NB4 (cell line): ENCODE measurements at regions not wholly inside any gene's neighbourhood (a gene's known extent, or its start where the extent isn't known, plus 50 kb on each side); places are given as distances from the start of the nearest gene placed in this dataset.

Experiments used
- DNase-seq: peaks from one replicate; pipeline ENCODE4 v3.0.0; 2010; ENCODE audit warnings: low read depth
- H3K4me3 ChIP-seq: one replicate; pipeline ENCODE4 v1.5.1; 2011; ENCODE audit warnings: mild to moderate bottlenecking, low read depth, low read length, moderate library complexity
- MYC ChIP-seq: IDR thresholded peaks from 2 replicates; pipeline ENCODE4 v1.6.1; 2011; ENCODE audit warnings: low read depth, low read length
- POLR2A ChIP-seq: IDR thresholded peaks from 2 replicates; pipeline ENCODE4 v1.6.1; 2011; ENCODE audit warnings: mild to moderate bottlenecking; ENCODE audit not compliant: insufficient read length; ENCODE audit errors: extremely low read depth
- TF ChIP-seq, protein P1 (sequence below): IDR thresholded peaks from one replicate; pipeline ENCODE4 v1.5.1; 2012; ENCODE audit warnings: low read depth, low read length
- TF ChIP-seq, protein P2 (sequence below): IDR thresholded peaks from 2 replicates; pipeline ENCODE4 v1.6.1; 2011; ENCODE audit warnings: low read depth, low read length

DNA sequence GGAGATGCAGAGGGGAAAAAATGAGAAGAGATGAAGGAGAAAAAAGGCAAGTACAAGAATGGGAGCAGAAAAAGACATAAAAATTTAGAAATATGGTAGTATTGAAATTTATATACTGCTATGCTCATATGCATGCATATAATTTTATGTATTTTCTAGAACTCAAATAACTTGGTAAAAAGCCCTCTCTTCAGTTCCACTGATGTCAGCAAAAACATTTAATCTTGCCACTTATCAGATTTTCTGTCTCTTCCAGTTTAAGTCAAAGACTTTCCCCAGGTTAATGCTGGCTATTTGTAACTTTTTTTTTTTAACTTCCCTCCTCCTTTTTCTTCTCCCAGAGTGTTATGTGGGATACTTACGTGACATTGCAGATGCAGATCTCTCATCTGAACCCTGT lies 617.5 kb upstream of the CPEB2 start:
- no peak overlapping the region for H3K4me3 ChIP-seq
- no peak for DNase-seq
- TF ChIP-seq, protein P1, sequence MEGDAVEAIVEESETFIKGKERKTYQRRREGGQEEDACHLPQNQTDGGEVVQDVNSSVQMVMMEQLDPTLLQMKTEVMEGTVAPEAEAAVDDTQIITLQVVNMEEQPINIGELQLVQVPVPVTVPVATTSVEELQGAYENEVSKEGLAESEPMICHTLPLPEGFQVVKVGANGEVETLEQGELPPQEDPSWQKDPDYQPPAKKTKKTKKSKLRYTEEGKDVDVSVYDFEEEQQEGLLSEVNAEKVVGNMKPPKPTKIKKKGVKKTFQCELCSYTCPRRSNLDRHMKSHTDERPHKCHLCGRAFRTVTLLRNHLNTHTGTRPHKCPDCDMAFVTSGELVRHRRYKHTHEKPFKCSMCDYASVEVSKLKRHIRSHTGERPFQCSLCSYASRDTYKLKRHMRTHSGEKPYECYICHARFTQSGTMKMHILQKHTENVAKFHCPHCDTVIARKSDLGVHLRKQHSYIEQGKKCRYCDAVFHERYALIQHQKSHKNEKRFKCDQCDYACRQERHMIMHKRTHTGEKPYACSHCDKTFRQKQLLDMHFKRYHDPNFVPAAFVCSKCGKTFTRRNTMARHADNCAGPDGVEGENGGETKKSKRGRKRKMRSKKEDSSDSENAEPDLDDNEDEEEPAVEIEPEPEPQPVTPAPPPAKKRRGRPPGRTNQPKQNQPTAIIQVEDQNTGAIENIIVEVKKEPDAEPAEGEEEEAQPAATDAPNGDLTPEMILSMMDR = no peak

DNA sequence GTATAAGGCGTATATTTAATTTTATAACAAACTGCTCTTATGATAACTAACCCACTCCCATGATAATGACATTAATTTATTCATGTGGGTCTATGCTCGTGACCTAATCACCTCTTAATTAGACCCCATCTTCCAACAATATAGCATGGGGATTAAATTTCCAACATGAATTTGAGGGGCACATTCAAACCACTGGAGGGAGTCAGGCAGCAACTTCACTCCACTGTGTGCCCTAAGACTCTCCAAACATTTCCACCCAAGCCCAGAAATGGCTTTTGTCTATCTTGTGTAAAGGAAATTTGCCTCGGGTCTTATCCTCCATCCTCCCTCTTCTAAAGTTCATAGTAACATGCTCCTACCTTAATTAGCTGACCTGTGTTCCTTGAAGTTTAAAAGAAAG lies 616.1 kb upstream of the CPEB2 start:
- DNase-seq = no peak
- TF ChIP-seq MYC (no peak), POLR2A (no peak)
- TF ChIP-seq, protein P2, sequence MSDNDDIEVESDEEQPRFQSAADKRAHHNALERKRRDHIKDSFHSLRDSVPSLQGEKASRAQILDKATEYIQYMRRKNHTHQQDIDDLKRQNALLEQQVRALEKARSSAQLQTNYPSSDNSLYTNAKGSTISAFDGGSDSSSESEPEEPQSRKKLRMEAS = no peak
- TF ChIP-seq, protein P1 = no peak
- no peak overlapping the region for H3K4me3 ChIP-seq

DNA sequence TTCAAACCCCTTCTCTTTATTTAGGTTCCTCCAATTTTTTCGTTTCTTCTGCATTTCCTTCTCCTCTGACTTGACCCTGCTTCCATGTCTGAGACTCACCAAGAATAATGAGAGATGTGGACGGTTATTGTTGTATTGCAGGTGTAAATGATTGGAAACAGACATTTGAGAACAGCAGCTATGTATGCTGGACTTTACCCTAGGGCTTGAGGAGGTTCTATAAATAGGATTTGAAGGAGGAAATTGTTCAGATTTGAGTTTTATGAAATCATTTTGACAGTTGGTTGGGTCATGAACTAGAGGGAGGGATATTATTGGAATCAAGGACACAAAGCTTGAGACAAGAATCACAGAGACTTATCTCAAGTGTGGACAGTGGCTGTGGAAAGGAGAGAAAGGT lies 614.6 kb upstream of the CPEB2 start:
- H3K4me3 ChIP-seq = no peak overlapping the region
- DNase-seq = no peak
- TF ChIP-seq MYC (no peak), POLR2A (no peak)
- TF ChIP-seq, protein P1 = no peak
- TF ChIP-seq, protein P2 = no peak

DNA sequence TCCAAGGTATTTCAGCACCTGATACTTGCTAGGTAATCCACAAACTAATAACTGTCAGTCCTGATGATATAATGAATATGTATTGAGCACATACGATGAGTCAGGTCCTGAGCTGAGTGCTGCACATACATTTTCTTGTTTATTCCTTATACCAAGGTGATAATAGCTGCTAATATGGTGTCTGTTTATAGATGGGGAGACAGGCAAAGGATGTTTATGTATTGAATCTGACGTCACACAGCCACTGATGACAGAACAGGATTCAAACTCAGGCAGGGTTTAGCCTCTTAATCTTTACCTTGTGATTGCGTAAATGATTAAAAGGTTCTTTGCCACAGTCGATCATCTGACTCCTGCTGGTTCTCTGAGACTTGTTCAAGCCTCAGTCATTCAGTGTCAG lies 609.9 kb upstream of the CPEB2 start:
- H3K4me3 ChIP-seq = no peak overlapping the region
- TF ChIP-seq MYC (no peak), POLR2A (no peak)
- TF ChIP-seq, protein P2 = no peak
- TF ChIP-seq, protein P1 = no peak

DNA sequence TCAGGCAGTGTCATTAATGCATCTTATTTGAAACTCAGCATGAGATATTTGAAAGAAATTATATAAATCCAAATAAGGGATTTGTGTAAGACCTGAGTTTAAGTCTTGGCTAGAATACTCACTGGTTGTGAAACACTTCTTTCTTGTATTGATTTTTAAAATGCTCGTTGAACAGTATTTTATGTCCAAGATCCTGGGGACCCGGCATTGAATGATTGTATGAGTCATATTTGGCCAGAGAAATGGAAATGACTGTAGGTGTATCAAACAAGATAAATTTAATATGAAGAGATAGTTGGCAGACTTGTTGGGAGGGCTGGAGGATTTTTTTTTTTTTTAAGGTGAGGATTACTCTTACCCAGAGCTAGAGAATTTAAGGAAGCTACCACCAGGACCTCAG lies 606.1 kb upstream of the CPEB2 start:
- DNase-seq = no peak
- TF ChIP-seq, protein P2 = no peak
- TF ChIP-seq MYC = no peak
- TF ChIP-seq, protein P1 = no peak
- TF ChIP-seq POLR2A = no peak

More for the DNA sequence above, 609.9 kb upstream of the CPEB2 start:
- no peak for DNase-seq

DNA sequence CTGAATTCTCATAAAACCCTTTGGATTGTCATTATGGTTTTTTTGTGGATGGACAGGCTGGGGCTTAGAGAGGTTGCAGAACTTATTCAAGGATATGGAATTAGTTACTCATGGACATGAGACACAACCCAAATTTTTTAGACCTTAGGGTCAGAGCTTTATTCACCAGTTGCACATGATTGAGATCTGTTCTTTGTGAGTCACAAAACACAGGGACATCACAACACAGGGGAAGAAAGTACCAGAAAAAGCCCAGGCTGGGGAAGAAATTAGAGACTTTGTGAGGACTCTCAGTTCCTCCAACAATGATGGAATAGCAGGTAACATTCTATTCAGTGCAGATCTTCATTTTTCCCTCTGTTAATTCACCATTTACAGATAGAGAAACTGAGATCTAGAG lies 602.4 kb upstream of the CPEB2 start:
- DNase-seq = no peak
- no peak overlapping the region for H3K4me3 ChIP-seq
- TF ChIP-seq, protein P2 = no peak
- TF ChIP-seq POLR2A = no peak
- TF ChIP-seq, protein P1 = no peak
- no peak for TF ChIP-seq MYC

More for the DNA sequence above, 606.1 kb upstream of the CPEB2 start:
- no peak overlapping the region for H3K4me3 ChIP-seq
